Heart left ventricle (tissue), 16 donors: ENCODE measurements at regions not wholly inside any gene's neighbourhood (a gene's known extent, or its start where the extent isn't known, plus 50 kb on each side); places are given as distances from the start of the nearest gene placed in this dataset.

Source experiments
- ATAC-seq, 4 donors: fragments of 200-7000 bp; cut with Tn5 transposase; one replicate each; pipeline ENCODE4 v1.9.1; 2020 to 2022; ENCODE audit warnings: moderate library complexity in 4 of 4, mild to moderate bottlenecking in 3 of 4, moderate number of reproducible peaks in 1 of 4
- DNase-seq, 5 donors: peaks; one replicate each; pipeline ENCODE4 v3.0.0-alpha.2; 2020
- H3K27ac ChIP-seq, 12 donors: fragments of 200-600 bp; sonication (generic) in 4 of 12; one replicate each; pipeline versions ENCODE4 v1.5.0 to v1.8.0; 2016 to 2022; ENCODE audit warnings: mild to moderate bottlenecking in 2 of 12
- H3K27me3 ChIP-seq, 9 donors: fragments of 200-600 bp; sonication (generic) in 2 of 9; one replicate each; pipeline versions ENCODE4 v1.5.1 to v1.8.0; 2016 to 2022; ENCODE audit warnings: mild to moderate bottlenecking in 3 of 9
- H3K36me3 ChIP-seq, 9 donors: fragments of 200-600 bp; sonication (generic) in 2 of 9; one replicate each; pipeline versions ENCODE4 v1.5.0 to v1.8.0; 2018 to 2022; ENCODE audit warnings: mild to moderate bottlenecking in 2 of 9
- H3K4me1 ChIP-seq, 12 donors: fragments of 200-600 bp; sonication (generic) in 4 of 12; one replicate each; pipeline versions ENCODE4 v1.5.0 to v1.8.0; 2016 to 2022; ENCODE audit warnings: mild to moderate bottlenecking in 3 of 12
- H3K4me3 ChIP-seq, 12 donors: fragments of 200-600 bp; sonication (generic) in 4 of 12; one replicate each; pipeline versions ENCODE4 v1.5.0 to v1.8.0; 2017 to 2022; ENCODE audit warnings: mild to moderate bottlenecking in 9 of 12, moderate library complexity in 4 of 12
- H3K9me3 ChIP-seq, 12 donors: fragments of 200-600 bp; sonication (generic) in 4 of 12; one replicate each; pipeline versions ENCODE4 v1.5.0 to v1.8.0; 2016 to 2022; ENCODE audit warnings: mild to moderate bottlenecking in 1 of 12
- POLR2A ChIP-seq, 2 donors: fragments of 450-650 bp; IDR thresholded peaks; one replicate each; pipeline ENCODE4 v1.6.1; 2017; ENCODE audit warnings: antibody characterized with exemption in 2 of 2, mild to moderate bottlenecking in 2 of 2, moderate library complexity in 2 of 2
- WGBS, 4 donors: extraction: QIAGEN DNeasy Blood & Tissue Kit in 2 of 4; methylation state at CpG; one replicate each; pipeline versions ENCODE4 v1.1.5 to v1.1.7; 2013 to 2018; 5-methylcytosine and 5-hydroxymethylcytosine counted together
- intact Hi-C, 10 donors: fragments of 100-400 bp; cut with DNase I; formaldehyde crosslinking; loops; one replicate each; pipeline versions ENCODE4 v1.11.1 to v1.14.2; 2022
- TF ChIP-seq, protein P1 (sequence below), 12 donors: fragments of 200-600 bp; sonication (generic) in 4 of 12; IDR thresholded peaks; one replicate each; pipeline versions ENCODE4 v1.5.0 to v1.8.0; 2018 to 2022; ENCODE audit warnings: antibody characterized with exemption in 12 of 12, mild to moderate bottlenecking in 5 of 12
- donor health status: ischemic (EF 13 %, LVEDD 7.1; RV severe dilation, severe dysfunction).
- donor health status: healthy with polysubstance abuse.
- donor health status: DM: no; HTN: yes; CAD: no.
- donor health status: DM: no; HTN: no; CAD: no.
- donor health status: ischemic (EF 25% LVEDD 6.9; RV normal size, moderate dysfunction).
- donor health status: ischemic (EF 25% LVEDD 5.7; RV mildly dilated, moderate dysfunction).
- donor health status: healthy.
- donor health status: DM: yes; HTN: yes; CAD: no.
- donor health status: ischemic (EF 35%, LVEDD 5.7; RV mildly dilated, moderate dysfunction).
- donor health status: nonischemic (EF 11% LVEDD 7.7; RV severe dilation, severe dysfunction).
- donor health status: DM: yes; HTN: yes; CAD: no.
- donor health status: PGD.
- donor health status: ischemic (EF 29% LVEDD 5.4; RV normal size, mild dysfunction).
- donor health status: nonischemic (EF 23%, LVEDD 6.1; RV moderate dilation, normal function).

DNA sequence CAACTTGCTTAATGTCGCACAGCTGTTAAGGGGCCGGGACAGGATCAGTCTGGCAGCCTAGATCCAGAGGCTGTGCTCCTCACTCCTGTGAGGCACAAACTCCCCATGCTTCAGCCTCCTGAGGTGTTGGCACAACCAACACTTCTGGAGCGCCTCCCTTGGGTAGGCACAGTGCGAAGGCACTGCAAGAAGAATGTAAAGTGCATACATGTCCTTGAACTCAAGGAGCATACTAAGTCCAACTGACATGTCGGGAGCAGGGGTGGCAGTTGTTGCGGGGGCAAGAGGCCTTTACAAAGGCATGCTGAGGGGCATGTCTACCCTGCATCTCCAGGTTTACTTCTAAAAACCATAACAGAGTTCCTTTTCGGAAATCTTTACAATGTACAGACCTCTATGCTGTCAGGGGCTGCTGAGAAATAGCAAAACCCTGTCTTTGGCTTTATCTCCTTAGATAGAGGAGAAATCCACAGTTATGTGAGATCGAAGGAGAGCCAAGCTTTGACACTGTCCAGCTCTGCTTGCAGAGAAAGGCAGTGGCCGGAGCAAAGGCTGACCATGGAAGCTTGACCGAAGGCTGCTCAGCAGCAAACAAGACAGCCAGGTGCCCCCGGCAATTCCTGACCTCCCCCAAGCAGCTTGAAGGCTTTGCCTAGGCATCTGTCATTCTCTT is 93.9 kb downstream of the CDC7 start:
- no peak for DNase-seq
- no peak for ATAC-seq
- Histone ChIP-seq H3K4me3 (no peak overlapping the region), H3K36me3 (no peaks in the 10 kb centered on the region), H3K27me3 (no peaks in the 10 kb centered on the region), H3K4me1 (peaks cover 0 to 32% (median 6%) of the 10 kb centered on the region in 12 donors), H3K9me3 (no peaks in the 10 kb centered on the region), H3K27ac (peak overlapping the region in 1 of 12 donors; percentile 9)
- 66 to 76% (median 71%) methylated on average over 10 to 11 of the region's 11 CpGs for WGBS, 4 donors
- intact Hi-C loops, result no loop called here
- TF ChIP-seq, protein P1, sequence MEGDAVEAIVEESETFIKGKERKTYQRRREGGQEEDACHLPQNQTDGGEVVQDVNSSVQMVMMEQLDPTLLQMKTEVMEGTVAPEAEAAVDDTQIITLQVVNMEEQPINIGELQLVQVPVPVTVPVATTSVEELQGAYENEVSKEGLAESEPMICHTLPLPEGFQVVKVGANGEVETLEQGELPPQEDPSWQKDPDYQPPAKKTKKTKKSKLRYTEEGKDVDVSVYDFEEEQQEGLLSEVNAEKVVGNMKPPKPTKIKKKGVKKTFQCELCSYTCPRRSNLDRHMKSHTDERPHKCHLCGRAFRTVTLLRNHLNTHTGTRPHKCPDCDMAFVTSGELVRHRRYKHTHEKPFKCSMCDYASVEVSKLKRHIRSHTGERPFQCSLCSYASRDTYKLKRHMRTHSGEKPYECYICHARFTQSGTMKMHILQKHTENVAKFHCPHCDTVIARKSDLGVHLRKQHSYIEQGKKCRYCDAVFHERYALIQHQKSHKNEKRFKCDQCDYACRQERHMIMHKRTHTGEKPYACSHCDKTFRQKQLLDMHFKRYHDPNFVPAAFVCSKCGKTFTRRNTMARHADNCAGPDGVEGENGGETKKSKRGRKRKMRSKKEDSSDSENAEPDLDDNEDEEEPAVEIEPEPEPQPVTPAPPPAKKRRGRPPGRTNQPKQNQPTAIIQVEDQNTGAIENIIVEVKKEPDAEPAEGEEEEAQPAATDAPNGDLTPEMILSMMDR (IDR thresholded peaks at IDR 0.05), result no peak
- TF ChIP-seq POLR2A (IDR thresholded peaks at IDR 0.05), result no peak

DNA sequence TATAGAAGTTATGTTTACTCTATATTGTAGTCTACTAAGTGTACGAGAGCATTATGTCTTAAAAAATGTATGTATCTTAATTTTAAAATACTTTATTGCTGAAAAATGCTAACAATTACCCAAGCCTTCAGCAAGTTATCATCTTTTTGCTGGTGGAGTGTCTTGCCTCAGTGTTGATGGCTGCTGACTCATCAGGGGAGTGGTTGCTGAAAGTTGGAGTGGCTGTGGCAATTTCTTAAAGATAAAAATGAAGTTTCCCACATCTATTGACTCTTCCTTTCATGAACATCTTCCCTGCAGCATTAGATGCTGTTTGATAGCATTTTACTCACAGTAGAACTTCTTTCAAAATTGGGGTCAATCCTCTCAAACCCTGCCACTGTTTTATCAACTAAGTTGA is 95.8 kb downstream of the CDC7 start:
- H3K4me1 ChIP-seq, result peaks cover 0 to 37% (median 7%) of the 10 kb centered on the region in 12 donors
- no peak overlapping the region for H3K4me3 ChIP-seq
- DNase-seq (no peak), ATAC-seq (no peak)
- intact Hi-C loops, result no loop called here
- no peaks in the 10 kb centered on the region for H3K36me3 ChIP-seq
- no peaks in the 10 kb centered on the region for H3K27me3 ChIP-seq
- no peaks in the 10 kb centered on the region for H3K9me3 ChIP-seq
- no peak overlapping the region for H3K27ac ChIP-seq
- TF ChIP-seq, protein P1 (IDR thresholded peaks at IDR 0.05), result no peak
- TF ChIP-seq POLR2A (IDR thresholded peaks at IDR 0.05), result no peak
- WGBS, 4 donors, result 40 to 92% (median 88%) methylated on average over 1 of the region's 1 CpG

- no peak for DNase-seq
- H3K4me3 ChIP-seq, result no peak overlapping the region
- H3K27me3 ChIP-seq, result no peaks in the 10 kb centered on the region
- H3K27ac ChIP-seq, result no peak overlapping the region
- H3K9me3 ChIP-seq, result no peaks in the 10 kb centered on the region
- intact Hi-C loops, result no loop called here
- H3K4me1 ChIP-seq, result peaks cover 0 to 33% (median 5%) of the 10 kb centered on the region in 12 donors
- ATAC-seq, result no peak
- no peaks in the 10 kb centered on the region for H3K36me3 ChIP-seq
- 68 to 89% (median 81%) methylated on average over 2 of the region's 2 CpGs for WGBS, 4 donors
- TF ChIP-seq, protein P1 (IDR thresholded peaks at IDR 0.05), result no peak
- TF ChIP-seq POLR2A (IDR thresholded peaks at IDR 0.05), result no peak
Observed at GRCh38 chr1:91597215-91597614, 96.6 kb downstream of the CDC7 start.

GRCh38 chr1:91600431-91601337 is 100.0 kb downstream of the CDC7 start:
- Histone ChIP-seq H3K4me3 (no peak overlapping the region), H3K36me3 (no peaks in the 10 kb centered on the region), H3K27ac (peak overlapping the region; percentile 28 to 80 (median 62)), H3K4me1 (peaks cover 0 to 31% (median 2%) of the 10 kb centered on the region in 12 donors), H3K9me3 (no peaks in the 10 kb centered on the region), H3K27me3 (no peaks in the 10 kb centered on the region)
- TF ChIP-seq POLR2A (IDR thresholded peaks at IDR 0.05), result no peak
- TF ChIP-seq, protein P1 (IDR thresholded peaks at IDR 0.05), result no peak
- WGBS, 4 donors, result 36 to 46% (median 41%) methylated on average over 11 of the region's 11 CpGs
- ATAC-seq, result peak; percentile 6 to 51 (median 42)
- DNase-seq, result no peak
- intact Hi-C loops, result loop anchor here in 5 of 10 donors (1.0 to 10.0 kb wide), 8 partner anchors 30 to 227 kb away; no protein-coding TSS in a partner anchor
